GM18907 (cell line): ENCODE measurements at regions not wholly inside any gene's neighbourhood (a gene's known extent, or its start where the extent isn't known, plus 50 kb on each side); places are given as distances from the start of the nearest gene placed in this dataset.

Experiments used
- ATAC-seq: cut with Tn5 transposase; IDR thresholded peaks from one replicate; pipeline ENCODE4 v1.9.1; 2021; ENCODE audit warnings: mild to moderate bottlenecking, moderate library complexity; ENCODE audit not compliant: unreplicated experiment

DNA sequence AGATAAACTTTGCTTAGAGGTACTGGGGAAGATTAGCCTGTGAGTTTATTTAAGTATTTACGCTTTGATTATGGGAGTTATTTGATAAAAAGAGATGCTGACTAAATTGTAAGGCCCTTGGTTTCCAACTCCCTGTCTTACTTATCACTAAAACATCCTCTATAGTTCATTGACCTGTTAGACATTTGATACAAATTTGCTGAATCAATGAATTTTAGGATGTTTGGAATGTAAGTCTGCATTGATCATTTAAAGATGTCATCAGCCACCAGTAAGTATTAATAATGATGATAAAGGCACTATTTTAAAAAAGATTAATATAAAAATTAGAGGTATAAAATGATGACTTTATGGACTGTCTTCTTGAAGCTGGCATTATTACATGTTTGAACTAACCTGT lies 340.6 kb downstream of the SPRY1 start:
- ATAC-seq: no peak

DNA sequence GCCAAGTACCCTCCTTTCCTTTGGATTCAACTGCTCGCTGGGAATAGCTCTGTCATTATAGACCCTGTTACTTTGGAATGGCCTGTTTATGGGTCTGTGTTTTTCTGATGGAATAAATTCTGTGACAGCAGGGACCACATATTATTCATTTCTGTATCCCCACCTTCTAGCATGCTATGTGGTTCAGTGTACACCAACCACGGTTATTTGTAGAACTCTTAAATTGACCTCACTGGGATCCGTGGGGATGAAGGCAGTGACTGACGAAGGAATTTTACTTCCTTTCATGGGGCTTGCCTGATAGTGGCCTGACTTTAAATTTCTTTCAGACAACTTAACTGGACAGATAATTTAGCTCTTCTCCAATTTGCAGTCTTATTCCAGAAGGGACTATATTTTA lies 343.2 kb downstream of the SPRY1 start:
- ATAC-seq: no peak

DNA sequence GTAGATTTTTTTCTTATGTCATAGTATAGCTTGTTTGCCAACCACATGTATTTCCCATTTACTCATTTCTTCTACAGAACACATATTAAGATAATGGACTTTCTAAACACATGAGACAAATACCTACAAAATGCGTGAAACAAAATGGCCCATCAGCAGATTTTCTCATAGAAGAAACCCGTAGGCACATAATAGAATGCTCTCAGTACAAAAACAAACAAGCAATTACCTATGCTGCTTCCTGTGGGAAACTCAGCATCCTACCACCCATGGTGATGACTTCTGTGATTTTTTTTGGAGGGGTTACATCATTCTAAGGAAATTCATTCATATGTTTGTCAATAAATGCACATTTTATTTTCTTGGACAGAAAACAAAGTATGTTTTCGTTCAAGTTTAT lies 343.6 kb downstream of the SPRY1 start:
- no peak for ATAC-seq

DNA sequence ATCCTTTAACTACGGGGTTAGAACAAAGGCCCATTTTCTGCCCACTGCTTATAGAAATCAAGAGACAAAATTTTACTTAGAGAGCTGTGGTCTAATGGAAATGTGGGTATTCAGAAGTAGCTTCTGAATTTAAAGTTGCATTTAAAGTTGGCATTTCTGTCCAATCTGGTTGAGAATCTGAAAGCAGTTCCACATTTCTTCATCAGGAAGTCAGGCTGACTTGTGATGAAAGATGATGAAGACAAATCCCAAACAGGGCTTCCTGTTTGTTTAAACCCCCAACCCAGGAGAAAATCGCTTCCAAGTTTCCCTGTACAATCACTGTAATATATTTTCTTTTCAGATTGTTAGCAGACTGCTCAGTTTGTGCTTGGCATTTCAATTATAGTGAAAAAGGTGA lies 345.3 kb downstream of the SPRY1 start:
- ATAC-seq: no peak

DNA sequence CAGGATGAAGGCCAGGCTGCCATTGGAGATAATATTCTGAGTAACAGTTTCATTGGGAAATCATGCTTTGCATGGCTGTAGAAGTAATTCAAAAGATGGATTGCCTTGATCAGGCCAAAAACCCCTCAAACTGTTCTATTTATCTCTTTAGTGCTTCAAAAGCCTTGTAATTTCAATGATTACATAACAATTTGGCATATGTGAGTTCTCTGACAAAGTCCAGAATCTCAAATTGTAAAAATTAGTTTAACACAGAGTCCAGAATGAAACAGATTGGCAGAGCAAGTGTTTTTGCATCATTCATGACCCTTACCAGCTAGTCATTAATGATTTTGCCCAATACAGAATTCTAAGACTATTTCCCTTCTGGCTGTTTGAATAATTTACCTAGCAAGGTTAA lies 347.3 kb downstream of the SPRY1 start:
- no peak for ATAC-seq

DNA sequence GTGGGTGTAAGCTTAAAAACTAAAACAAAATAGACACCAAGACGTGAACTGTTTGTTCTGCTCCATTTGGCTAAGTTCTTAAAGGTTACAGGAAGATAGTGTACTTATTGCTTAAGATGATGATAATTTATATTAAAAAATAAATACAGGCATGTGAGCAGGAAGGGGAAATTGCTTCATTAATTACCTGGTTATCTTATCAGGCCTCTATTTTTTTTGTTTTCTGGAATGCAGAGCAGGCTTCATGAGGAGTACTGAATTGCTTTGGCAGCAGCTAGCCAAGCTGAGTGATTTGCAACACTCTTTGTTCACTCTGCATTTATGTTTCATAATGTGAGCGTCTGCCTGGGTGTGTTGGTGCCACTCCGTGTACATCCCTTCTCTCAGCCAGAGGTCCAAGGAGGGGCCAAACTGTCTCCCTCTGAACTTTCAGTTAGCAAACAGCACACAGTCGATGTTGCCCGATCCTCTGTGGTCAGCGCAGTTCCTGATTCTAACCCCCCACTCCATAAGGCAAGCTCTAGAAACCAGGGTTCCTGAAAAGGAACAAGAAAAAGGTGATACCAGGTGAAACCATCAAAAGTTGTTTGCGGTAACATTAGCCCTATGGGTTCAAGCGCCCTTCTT lies 348.2 kb downstream of the SPRY1 start:
- ATAC-seq: peak; percentile 64

DNA sequence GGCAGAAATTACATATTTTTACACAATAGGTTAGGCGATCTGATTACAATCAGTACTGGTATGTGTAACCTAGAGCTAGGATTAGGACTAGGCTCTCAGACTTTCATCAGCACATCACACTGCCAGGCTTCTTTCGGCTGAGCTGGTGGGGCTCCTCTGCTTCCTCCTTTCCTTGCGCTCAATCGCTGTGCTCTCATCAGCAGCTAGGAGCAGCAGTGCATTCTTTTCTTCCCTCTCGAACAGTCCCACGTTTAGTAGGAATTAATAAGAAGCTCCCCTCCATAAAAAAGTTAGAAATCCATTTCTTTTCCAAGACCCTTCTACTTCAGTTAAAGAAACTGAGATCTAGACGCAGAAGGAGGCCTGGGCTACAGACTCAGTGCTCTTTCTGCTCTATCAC lies 350.4 kb downstream of the SPRY1 start:
- ATAC-seq: no peak

DNA sequence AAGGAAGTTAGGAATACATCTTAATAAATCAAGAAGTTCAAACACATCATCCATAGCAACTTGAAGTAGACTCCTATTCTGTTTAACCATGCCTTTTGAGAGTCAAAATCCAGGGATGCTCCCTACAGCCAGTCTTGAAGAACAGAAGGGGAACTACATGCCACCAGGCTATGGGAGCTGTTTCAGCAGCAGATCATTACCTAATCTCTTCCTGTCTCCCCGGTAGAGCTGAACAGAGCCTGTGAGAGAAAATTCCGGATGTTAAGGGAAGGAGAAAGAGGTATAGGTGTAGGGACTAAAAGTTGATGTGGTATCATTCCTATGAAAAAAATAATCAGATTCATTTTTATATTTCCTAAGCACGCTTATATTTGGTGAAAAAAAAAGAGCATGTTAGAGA lies 352.2 kb downstream of the SPRY1 start:
- no peak for ATAC-seq

DNA sequence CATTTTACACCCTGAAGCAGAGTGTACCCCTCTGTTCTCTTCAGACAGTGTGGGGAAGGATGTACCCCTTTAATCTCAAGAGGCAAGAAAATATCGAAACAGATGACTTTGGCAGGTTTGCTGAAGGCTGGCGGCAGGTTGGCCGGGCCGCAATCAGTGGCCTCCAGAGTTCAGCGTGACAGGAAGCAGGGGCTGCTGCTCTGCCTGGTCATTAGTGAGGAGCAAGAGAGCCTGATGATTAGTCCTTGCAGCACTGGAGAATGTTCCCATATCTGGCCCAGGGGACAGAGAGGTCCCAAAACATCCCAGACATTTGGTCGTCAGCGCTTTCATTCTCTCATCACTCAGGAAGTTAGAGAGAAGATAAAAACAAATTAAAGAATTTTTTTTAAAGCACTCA lies 352.8 kb downstream of the SPRY1 start:
- no peak for ATAC-seq

DNA sequence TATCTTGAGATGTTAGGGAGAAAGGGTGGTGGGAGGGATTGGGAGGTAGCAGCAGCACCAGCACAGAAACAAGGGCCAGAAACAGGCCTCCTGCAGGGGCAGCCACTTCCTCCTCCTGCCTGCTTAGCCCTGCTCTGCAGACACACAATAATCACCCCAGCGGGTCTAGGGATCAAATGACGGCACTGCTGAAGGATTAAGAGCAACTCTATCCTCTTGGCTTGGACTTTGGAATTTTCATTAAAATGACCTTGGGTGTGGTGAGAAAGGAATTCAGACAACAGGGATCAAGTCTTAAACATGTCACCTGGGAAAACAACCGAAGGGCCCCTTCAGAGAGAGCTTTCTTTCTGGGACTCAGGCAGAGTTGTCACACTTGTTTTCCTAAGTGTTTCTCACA lies 353.4 kb downstream of the SPRY1 start:
- ATAC-seq: no peak

DNA sequence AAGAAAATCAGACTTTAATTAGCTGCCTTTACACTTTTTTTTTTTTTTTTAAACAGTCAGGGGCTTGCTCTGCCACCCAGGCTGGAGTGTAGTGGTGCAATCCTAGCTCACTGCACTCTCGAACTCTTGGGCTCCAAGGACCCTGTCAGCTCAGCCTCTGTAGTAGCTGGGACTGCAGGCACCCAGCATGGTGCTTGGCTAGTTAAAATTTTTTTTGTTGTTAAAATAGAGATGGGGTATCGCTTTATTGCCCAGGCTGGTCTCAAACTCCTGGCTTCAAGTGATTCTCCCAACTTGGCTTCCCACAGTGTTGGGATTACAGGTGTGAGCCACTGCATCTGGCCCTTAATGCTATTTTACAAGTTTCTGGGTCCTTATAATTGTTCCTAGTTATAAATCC lies 359.1 kb downstream of the SPRY1 start:
- no peak for ATAC-seq

DNA sequence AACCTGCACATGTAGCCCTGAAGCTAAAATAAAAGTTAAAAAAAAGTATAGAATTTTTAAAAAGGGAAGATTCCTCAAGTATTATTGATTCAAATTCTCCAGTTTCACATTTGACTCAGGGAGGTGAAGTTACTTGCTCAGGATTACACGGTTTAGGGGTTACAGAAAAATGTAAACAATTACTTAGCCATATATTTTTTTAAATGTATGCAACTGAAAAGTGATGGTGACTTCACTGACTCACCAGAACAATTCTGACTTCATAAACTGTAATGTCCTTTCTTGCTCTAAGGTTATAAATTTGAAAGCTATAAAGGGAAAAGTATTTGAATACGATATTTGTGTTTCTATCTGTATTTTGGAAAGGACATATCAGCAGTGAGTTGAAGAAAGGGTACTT lies 371.2 kb downstream of the SPRY1 start:
- no peak for ATAC-seq

DNA sequence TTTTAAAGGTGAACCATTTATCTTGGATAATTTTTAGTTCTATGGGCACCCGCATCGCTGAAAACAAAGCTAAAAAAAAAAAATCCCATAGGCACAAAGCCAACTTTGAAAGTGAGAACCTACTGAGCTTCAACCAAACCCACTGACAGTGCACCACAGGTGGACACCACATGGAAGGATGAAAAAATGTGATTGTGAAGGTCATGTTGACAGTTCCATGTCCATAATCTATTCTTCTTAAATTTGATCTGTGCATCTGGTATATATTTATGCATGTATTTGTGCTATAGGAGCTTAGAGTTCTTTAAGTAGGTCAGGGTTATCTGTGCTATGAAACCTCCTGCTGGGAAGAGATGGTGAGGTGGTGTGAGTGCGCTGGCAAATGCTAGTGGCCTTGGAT lies 374.3 kb downstream of the SPRY1 start:
- no peak for ATAC-seq

DNA sequence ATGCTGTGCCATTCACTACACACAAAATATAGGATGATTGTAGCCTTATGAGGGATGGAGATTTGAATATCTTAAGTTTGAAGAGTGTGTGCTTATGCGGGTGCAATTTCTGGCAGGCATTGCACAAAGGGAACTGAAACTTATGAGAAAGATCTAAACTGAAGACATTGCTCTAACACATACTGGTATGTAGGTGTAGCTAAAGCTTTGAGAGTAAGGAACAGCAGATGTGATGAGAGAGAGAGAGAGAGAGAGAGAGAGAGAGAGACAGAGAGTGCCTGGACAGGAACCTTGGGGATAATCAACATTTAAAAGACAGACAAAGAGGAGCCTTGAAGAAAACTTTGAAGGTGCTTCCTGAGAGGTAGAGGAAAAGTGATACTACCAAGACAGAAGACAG lies 379.7 kb downstream of the SPRY1 start:
- peak; percentile 99 for ATAC-seq

DNA sequence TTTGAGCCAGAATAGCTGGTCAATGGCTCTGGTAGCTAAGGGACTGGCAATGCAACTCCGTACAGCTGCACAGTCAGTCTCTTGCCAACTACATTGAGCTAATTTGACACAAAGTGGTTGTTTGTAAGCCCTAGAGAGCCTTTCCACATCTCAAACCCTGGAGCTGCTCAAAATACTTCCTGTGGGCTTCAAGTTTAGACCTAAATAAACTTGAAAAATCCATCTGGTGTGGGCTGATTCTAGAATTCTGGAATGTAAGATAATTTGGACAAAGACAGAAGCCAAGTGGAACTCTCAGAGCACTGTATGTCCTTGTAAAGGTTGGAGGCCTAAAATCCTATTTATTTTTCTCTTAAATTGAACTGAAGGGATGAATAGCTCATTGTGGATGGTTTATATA lies 380.8 kb downstream of the SPRY1 start:
- ATAC-seq: no peak

DNA sequence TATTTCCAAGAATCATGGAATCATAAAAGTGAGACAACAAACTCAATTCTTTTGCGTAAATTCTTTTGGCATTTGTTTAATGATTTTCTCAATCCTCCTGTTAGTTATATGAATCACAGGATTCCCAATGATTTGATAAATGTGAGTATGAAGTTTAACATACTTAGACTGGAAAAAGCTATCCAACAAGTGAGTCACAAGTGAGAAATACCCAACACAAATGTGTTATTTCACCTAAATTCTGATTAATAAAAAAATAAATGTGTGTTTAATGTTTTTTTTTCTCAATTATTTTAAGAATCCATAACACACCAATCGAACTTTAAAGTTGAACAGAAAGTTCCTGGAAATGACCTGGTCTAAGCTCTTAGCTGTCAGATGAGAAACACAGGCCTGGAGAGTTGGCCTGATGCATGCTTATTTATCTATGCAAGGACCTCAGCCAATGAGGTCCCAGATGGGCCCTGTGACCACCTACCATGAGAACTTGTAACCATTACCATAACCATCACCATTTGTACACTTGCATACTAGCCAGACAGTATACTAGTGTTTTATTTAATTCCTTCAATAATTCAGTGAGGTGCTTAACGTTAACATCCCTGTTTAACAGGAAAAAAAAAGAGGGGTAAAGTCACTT lies 386.7 kb downstream of the SPRY1 start:
- ATAC-seq: no peak

DNA sequence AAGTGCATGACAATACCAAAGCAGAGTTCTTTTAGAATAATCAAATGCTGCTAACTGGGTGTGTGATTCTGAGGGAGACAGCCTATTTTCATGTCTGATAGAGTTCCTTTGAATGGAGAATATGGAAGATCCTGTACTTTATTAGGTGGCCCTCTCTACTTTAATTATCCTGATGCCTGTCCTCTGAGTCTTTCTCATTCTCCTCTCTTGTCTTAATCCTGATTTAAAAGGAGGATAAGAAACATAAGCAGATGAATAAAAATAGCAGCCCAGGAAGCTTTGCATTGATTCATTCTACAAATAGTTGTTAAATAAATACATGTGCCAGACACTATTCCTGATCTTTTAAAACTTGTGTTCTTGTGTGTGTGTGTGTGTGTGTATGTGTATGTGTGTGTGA lies 387.3 kb downstream of the SPRY1 start:
- ATAC-seq: no peak

DNA sequence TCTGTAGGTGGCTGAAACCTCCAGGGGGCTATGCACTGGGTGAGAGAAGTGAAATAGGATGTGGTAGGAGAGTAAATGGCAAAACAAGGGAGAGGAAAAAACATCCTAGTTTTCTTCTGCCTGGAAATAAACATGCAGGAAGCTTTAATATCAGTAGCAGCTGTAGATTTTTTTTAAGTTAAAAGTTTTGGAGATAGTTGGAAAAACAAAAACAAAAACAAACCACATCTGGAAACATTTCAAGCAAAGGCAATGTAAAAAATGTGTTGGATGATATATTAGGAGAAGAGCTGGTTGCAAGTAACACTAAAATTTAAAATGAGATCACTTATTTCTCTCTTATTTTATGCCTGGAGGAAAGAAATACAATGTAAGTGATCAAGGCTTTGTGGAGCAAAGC lies 388.0 kb downstream of the SPRY1 start:
- ATAC-seq: no peak

DNA sequence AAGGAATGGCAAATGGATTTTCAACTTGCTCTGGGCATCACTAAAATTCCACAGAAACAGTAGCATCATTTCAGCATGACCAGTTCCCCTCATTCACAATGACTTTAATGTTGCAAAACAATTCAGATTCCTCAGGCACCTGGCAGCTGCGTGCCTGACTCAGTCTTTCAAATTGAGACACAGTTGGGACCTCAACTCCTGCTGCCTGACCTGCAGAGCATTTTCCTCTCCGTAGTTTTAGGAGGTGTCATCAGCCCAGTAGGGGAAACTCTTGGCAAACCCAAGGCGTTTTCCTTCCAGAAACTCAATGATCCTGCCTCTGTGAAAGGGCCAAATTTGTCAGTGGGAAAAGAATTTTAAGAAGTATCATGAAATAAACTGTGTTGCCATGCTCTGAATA lies 388.9 kb downstream of the SPRY1 start:
- no peak for ATAC-seq

DNA sequence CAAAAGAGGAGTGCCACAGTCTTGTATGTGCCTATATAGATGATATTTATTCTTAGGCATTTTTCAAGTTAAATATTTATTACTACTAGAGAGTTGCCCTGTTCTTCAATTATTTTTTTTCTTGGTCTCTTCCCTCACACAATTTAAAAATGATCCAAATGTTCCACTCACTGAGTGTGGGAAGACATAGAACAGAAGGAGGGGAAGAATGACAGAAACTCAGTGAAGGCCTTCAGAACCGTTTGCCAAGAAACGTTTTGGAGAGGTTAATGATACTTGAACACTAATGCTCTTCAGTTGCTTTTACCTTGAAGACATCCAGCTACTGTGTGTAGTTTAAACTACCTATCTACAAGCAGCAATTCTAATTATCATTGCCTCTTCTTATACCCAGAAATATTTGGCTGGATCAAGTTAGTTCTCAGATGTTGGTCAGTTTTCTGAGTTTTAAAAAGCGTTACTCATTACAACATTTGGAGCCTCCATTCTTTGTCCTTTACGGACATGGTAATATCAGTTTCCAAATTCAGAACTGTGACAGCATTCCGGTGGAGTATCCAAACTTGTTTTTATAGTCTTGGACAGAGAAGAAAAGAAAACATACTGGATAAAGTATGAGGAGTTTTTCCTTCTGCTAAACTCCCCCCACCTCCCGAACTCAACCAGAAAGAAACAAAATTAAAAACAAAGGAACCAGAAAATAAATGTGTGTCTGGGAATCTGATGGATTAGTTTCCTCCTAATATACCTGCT lies 389.7 kb downstream of the SPRY1 start:
- no peak for ATAC-seq

DNA sequence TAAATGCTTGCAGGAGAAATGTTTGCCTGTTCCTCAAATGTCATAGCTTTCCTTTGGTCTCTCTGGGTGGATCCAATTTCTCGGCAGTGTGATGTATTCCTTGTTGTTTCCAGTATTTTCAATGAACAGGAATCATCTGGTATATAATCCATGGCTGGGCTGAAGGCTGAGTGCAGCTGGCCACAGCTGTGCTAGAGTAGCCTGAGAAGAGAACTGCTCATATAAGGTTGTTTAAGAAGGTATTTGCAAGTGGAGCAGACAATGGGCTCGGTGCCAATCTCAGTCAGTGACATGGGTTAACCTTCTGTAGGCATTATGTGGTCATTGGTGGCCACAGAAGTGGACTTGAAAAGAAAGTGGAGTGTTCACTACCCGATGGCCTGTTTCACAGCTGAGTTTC lies 390.3 kb downstream of the SPRY1 start:
- ATAC-seq: no peak

DNA sequence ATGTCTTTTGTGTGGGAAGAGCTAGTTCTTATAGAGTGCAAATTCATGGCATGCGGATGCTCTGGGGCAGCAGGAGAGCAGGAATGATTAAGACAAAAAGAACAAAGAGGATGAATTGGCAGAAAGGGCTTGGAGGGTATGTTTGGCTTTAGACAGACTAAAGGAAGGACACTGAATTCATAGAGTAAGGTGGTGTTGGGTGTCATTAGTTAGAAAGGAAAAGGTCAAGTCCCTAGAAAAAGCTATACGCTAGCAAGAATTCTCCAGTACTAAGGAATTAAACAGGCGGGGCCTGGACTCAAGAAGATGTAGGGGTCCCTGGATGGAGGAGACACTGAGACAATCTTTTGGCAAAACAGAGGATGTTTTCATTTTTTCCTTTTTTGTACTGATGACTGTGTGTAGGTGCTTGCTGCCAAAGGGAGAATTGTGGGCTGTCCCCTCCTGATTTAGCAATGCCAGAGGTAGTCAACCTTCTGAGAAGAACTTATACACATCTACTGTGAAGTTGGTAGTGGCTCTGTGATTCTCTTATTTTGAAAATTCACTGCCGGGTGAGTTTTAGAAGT lies 391.0 kb downstream of the SPRY1 start:
- ATAC-seq: no peak
